ENCODE measurements at regions not wholly inside any gene's neighbourhood (a gene's known extent, or its start where the extent isn't known, plus 50 kb on each side); places are given as distances from the start of the nearest gene placed in this dataset.

DNA sequence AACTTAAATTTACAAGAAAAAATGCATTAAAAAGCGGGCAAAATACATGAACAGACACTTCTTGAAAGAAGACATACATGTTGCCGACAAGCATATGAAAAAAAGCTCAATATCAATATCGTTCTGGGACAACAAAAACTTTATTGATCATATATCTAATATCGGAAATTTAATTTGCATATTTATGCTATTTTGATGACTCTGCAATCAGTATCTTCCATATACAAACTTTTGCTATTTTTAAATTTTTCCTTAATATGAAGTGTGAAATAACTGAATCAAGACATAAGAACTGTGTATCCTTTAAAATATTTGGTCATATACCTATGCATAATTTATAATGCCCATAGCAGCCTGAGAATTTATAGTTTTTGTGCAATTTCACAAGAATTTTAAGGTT is 224.6 kb downstream of the ALX1 start:
- Mint-ChIP-seq H3K4me3 (no peak overlapping the region), H3K4me1 (ENCODE audit: low read depth) (no peaks in the 10 kb centered on the region), H3K27ac (no peak overlapping the region), H3K9me3 (no peaks in the 10 kb centered on the region), H3K27me3 (no peaks in the 10 kb centered on the region), H3K36me3 (ENCODE audit: low read depth) (no peaks in the 10 kb centered on the region)
- TF ChIP-seq CTCF (IDR thresholded peaks at IDR 0.05), result no peak
- Histone ChIP-seq H3K27ac (ENCODE audit: low read depth in 1 of 2, low read length in 2 of 2) (no peak overlapping the region), H3K4me3 (ENCODE audit: low read length) (no peak overlapping the region), H3K27me3 (ENCODE audit: control insufficient read depth in 1 of 2, insufficient read depth in 2 of 2, low read length in 2 of 2) (no peaks in the 10 kb centered on the region), H3K4me1 (ENCODE audit: insufficient read depth, low read length) (no peaks in the 10 kb centered on the region), H3K36me3 (ENCODE audit: insufficient read depth, low read length) (no peaks in the 10 kb centered on the region), H3K9me3 (ENCODE audit: control insufficient read depth in 1 of 2, insufficient read depth in 1 of 2, low read length in 2 of 2) (peaks cover 0 to 4% of the 10 kb centered on the region in 2 experiments)
- ChIA-PET CTCF (no interaction called here), POLR2A (no interaction called here)
- no peak for ATAC-seq (ENCODE audit: poor library complexity)
- intact Hi-C loops (cut with DNase I, micrococcal nuclease), result no loop called here
- no peak for DNase-seq

DNA sequence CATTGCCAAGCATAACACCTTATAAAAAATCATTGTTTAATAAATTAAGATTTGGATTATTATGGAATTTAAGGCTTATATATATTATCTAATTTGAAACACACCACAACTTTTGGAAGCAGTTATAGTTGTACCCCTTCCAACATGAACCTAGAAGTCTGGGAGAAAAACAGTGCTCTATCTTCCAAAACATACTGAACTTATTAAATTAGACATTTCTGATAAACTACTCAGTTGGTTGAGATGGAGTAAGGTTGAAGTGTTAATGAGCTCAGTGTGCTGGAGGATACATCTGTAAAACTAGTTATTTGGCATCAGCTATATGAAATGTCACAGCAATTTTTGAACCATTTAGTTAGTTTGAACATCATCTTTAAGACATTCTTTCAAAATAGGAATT is 227.4 kb downstream of the ALX1 start:
- intact Hi-C loops (cut with DNase I, micrococcal nuclease), result no loop called here
- no peak overlapping the region for H3K27ac ChIP-seq (ENCODE audit: low read depth in 1 of 2, low read length in 2 of 2)
- Mint-ChIP-seq H3K4me3 (no peak overlapping the region), H3K4me1 (ENCODE audit: low read depth) (no peaks in the 10 kb centered on the region), H3K27me3 (no peaks in the 10 kb centered on the region), H3K36me3 (ENCODE audit: low read depth) (no peaks in the 10 kb centered on the region), H3K9me3 (no peaks in the 10 kb centered on the region), H3K27ac (no peak overlapping the region)
- no peak overlapping the region for H3K4me3 ChIP-seq (ENCODE audit: low read length)
- no peaks in the 10 kb centered on the region for H3K4me1 ChIP-seq (ENCODE audit: insufficient read depth, low read length)
- H3K27me3 ChIP-seq (ENCODE audit: control insufficient read depth in 1 of 2, insufficient read depth in 2 of 2, low read length in 2 of 2), result no peaks in the 10 kb centered on the region
- H3K9me3 ChIP-seq (ENCODE audit: control insufficient read depth in 1 of 2, insufficient read depth in 1 of 2, low read length in 2 of 2), result peaks cover 0 to 4% of the 10 kb centered on the region in 2 experiments
- no peak for ATAC-seq (ENCODE audit: poor library complexity)
- no peak for TF ChIP-seq CTCF (IDR thresholded peaks at IDR 0.05)
- ChIA-PET POLR2A (no interaction called here), CTCF (no interaction called here)
- DNase-seq, result no peak
- no peaks in the 10 kb centered on the region for H3K36me3 ChIP-seq (ENCODE audit: insufficient read depth, low read length)

DNA sequence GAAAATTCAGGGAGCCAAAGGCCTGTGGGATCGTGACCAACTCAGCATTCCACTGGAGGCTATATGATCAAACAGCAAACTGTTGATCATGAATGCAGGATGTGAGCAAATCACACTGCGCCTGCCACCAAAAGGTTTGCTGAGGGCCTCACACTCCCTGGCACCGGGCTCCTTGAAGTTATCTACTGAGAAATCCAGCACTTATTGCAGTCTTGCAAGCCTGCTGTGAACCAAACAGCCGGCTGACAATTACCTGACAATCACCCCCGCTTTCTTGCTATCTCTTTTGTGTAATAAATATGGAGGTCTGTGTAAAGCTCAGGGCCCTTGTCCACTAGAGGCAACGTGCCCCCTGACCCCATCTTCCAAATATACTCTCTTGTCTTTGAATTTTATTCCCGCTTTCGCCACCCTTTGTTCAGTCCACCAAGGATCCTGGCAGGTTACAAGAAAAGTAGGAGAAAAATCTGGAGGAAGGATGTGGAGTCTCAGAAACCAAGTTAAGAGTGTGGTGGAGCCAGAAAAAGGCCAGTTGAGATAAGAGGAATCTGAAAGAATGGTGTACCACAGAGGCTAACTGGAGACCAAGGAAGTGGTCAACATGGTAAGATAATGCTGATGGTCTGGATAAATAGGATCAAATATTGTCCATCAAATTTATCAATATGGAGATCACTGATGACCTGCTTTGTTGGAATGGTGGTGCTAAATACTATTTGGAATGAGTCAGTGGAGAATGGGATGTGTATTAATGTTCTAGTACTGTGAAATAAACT is 229.2 kb downstream of the ALX1 start:
- no peaks in the 10 kb centered on the region for H3K27me3 ChIP-seq (ENCODE audit: control insufficient read depth in 1 of 2, insufficient read depth in 2 of 2, low read length in 2 of 2)
- H3K4me3 Mint-ChIP-seq, result no peak overlapping the region
- no peak overlapping the region for H3K4me3 ChIP-seq (ENCODE audit: low read length)
- H3K9me3 ChIP-seq (ENCODE audit: control insufficient read depth in 1 of 2, insufficient read depth in 1 of 2, low read length in 2 of 2), result peaks cover 0 to 4% of the 10 kb centered on the region in 2 experiments
- H3K4me1 Mint-ChIP-seq (ENCODE audit: low read depth), result no peaks in the 10 kb centered on the region
- ChIA-PET CTCF (no interaction called here), POLR2A (no interaction called here)
- no peak for TF ChIP-seq CTCF (IDR thresholded peaks at IDR 0.05)
- H3K4me1 ChIP-seq (ENCODE audit: insufficient read depth, low read length), result no peaks in the 10 kb centered on the region
- no peaks in the 10 kb centered on the region for H3K36me3 Mint-ChIP-seq (ENCODE audit: low read depth)
- no peaks in the 10 kb centered on the region for H3K27me3 Mint-ChIP-seq
- ATAC-seq (ENCODE audit: poor library complexity) (no peak), DNase-seq (no peak)
- no peak overlapping the region for H3K27ac ChIP-seq (ENCODE audit: low read depth in 1 of 2, low read length in 2 of 2)
- no peaks in the 10 kb centered on the region for H3K36me3 ChIP-seq (ENCODE audit: insufficient read depth, low read length)
- intact Hi-C loops (cut with DNase I, micrococcal nuclease), result no loop called here
- no peaks in the 10 kb centered on the region for H3K9me3 Mint-ChIP-seq
- H3K27ac Mint-ChIP-seq, result no peak overlapping the region
